GM21367 (cell line): ENCODE measurements at regions not wholly inside any gene's neighbourhood (a gene's known extent, or its start where the extent isn't known, plus 50 kb on each side); places are given as distances from the start of the nearest gene placed in this dataset.
"Not testable (repeated sequence)": the region's sequence is repeated elsewhere in the genome, so short reads cannot be mapped to it uniquely, and the experiment has no call there.

ENCODE experiments used
- ATAC-seq: cut with Tn5 transposase; IDR thresholded peaks from one replicate; pipeline ENCODE4 v1.9.1; 2021; ENCODE audit not compliant: unreplicated experiment

DNA sequence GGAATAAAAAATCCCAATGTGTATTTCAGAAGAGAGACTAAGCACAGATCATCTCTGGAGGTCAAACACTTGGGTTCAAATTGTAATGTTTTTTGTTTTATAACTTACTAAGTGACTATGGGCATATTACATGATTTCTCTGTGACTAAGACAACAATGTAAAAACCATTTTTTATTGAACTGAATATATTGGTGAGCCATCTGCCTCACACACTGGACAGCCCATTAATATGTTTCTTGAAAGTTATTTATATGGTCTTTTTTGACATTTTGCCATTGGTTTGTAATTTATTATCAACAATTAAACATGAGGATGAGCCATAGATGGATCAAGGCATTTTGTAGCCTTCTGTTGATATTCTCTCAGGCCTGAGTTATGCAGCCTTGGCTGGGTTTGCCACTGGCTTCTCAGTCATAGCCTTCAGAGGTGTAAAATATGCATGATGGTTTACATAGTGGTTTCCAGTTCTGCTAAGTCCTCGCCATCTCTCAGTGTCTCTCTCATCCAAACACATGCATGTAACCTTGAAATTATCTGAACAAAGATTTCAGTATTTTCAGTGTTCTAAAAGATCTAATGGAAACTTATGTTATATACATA, 997.2 kb downstream of the DIPK2A start:
- ATAC-seq = no peak

DNA sequence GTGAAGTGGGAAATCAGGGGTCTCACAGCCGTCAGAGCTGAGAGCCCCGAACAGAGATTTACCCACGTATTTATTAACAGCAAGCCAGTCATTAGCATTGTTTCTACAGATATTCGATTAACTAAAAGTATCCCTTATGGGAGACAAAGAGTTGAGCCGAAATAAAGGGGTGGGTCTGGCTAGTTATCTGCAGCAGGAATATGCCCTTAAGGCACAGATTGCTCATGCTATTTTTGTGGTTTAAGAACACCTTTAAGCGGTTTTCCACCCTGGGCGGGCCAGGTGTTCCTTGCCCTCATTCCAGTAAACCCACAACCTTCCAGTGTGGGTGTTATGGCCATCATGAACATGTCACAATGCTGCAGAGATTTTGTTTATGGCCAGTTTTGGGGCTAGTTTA, 1012.9 kb downstream of the DIPK2A start:
- not testable (repeated sequence) for ATAC-seq

DNA sequence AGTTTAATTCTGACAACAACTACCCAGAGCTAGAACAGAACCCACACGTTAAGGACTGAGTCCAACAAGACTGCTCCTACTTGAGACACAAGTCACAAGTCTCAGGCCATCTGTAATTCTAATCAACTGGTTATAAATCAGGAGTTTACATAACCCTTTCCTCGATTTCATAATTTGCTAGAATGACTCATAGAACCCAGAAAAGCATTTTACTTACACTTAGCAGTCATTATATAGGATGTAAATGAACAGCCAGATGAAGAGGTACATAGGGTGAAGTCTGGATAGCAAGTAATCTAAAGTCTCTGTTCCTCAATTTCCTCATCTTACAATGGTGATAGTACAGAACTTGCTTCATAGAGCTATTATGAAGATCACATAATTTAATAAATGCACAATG, 1018.2 kb downstream of the DIPK2A start:
- ATAC-seq = no peak

DNA sequence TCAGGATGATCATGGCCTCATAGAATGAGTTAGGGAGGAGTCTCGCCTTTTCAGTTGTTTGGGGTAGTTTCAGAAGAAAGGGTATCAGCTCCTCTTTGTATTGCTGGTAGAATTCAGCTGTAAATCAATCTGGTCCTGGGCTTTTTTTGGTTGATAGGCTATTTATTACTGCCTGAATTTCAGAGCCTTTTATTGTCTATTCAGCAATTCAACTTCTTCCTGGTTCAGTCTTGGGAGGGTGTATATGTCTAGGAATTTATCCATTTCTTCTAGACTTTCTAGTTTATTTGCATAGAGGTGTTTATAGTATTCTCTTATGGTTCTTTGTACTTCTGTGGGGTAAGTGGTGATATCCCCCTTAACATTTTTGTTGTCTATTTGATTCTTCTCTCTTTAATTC, 1024.2 kb downstream of the DIPK2A start:
- ATAC-seq = no peak

DNA sequence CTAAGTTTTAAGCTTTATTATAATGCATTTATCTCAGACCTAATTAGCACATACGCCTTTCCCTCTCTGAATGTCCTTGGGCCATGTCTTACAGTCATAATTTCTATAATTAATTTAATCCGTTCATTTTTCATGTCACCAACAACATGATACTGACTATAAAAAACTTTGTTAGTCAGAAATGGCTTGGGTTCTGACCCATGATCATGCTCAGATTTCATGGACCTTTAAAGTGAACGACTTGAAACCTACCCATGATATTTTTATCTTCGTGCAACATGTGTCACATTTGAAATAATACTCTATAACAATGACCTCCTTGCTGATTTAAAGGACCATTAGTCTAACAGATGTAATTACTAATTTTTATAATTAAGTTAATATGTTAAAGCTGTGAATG, 1033.8 kb downstream of the DIPK2A start:
- ATAC-seq = no peak

DNA sequence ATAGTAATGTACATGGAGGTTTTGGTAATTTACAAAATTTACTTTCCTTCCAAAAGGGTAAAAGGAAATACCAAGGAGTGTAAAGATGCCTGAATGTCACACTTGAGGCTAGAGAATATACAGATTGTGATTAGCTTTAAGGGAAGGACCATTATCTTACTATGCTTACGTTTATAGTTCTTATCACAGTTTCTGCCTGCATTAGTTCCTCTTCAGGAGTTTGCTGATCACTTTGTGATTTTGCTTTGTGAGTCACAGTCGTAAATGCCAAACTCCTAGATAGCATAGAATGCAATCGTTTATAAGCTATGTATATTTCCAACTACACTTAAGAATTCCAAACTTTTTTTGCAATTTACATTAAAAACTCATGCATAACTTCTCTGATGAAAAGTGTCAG, 1034.6 kb downstream of the DIPK2A start:
- no peak for ATAC-seq

DNA sequence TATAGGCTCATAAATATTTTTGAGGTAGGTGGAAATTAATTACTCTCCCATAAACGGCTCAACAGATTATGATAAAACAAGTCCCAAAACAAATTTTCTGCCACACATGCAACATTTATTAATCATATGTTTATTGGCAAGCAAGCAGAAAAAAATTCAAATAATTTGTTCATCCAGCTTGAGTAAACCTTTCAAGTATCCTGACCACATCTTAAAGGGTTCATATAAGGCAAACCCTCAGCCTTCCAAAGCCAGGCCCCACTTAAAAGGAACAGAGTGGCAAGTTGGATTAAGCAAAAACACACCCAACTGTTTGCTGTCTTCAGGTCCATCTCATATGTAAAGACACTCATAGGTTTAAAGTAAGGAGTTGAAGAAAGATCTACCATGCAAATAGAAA, 1042.3 kb downstream of the DIPK2A start:
- no peak for ATAC-seq

DNA sequence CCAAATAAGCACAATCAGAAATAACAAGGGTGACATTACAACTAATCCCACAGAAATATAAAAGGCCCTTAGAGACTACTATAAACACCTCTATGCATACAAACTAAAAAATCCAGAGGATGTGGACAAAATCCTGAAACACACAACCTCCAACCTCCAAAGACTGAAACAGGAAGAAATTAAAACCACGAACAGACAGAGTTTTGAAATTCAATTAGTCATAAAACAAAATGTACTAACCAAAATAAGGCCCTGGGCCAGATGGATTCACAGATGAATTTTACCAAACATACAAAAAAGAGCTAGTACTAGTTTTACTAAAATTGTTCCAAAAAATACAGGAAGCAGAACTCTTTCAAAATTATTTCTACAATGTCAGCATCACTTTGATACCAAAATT, 1043.6 kb downstream of the DIPK2A start:
- no peak for ATAC-seq

DNA sequence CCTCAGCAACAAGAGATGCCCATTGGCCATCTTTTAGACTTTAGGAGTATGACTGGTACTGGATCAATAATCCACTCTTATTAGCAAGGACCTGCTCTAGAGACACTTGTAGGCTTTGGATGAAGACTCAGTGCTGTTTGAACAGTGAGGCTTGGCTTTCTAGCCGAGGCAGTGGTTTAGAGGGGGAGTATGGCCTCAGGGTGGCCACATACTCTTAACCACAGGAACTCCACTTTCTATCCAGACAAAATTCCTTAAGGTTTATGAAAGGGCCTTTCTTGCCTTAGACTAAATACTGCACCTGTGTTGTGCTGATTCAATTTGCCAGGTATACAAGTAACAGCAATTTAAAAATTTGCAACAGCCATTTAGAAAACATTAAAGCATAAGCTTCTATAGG, 1046.3 kb downstream of the DIPK2A start:
- ATAC-seq = no peak

DNA sequence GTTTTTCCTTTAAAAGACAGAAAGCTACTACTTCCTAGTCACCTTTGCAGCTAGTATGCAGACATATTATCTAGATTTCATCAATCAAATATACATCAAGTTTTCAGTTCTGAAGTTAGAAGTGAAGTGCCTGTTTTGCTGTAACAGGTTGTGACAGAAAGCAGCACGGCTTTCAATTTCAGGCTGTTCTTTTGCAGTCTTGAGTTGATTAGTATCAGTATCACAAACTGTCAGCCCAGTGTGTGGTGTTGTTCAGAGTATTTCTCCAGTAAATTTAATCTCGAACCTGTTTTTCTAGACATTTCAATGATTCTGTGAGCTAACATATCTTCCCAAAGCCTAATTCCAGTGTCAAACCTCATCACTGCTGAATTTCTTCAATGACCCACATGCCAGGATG, 1050.8 kb downstream of the DIPK2A start:
- no peak for ATAC-seq

DNA sequence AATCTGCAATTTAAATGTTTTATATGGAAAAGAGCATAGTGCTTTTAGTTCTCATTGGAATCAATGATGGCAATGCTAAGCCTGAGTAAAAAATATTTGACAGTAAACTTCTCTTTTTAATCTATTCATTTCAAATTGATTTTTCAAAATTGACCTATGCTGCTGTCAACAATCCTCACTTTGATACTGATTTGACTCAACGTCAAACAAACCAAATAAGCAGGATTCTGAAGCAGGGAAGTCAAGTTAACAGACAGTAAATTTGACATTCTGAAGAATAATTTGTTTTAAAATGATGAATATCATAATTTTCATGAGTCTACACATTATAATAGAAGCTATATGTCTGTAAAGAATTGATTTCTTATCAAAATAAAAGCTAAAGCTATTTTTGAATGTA, 1053.1 kb downstream of the DIPK2A start:
- ATAC-seq = no peak

DNA sequence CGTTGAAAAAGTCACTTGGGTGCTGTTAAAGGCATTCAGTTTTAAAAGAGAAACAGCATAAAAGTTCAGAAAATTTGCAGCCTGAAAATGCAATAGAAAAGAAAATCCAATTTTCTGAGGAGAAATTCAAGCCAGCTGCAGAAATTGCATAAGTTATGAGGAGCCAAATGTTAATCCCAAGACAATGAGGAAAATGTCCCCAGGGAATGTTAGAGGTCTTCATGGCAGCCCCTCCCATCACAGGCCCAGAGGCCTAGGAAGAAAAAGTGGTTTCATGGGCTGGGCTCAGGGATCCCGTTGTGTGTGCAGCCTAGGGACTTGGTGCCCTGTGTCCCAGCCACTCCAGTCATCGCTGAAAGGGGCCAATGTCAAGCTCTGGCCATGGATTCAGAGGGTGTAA, 1055.6 kb downstream of the DIPK2A start:
- not testable (repeated sequence) for ATAC-seq

DNA sequence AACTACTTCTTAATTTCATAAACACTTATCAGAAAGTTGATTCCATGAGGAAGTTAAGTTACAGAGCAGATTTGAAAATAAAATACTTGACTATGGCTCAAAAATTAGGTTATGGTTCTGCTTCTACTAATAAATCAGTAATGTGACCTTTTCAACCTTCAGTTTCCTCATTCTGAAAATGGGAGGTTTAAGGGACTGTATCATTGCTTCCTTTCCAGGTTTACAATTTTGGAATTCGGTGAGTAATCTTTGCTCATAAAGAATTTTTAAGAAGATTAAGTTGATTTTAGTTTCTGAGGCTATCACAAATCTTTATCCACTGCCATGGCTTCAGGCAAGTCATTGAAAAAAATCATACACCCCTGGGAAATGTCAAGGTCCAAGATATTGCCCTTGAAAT, 1061.2 kb downstream of the DIPK2A start:
- ATAC-seq = no peak

DNA sequence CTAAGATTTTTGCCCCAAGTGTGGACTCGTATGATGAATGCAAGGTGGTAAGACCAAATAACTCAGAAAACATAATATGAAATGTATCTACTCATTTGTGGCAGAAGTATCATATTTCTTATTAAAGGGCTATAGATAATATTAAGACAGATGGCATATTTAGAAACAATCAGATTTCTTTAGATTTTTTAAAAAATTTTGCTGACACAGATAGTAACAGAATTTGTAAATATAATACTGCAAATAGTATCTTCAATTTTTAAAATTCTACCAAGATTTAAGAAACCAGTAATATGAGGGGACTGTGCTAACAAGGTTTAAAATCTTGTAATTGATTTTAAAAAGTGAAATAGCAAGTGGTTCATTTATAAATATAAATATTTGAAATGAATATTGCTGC, 1064.1 kb downstream of the DIPK2A start:
- ATAC-seq = no peak

DNA sequence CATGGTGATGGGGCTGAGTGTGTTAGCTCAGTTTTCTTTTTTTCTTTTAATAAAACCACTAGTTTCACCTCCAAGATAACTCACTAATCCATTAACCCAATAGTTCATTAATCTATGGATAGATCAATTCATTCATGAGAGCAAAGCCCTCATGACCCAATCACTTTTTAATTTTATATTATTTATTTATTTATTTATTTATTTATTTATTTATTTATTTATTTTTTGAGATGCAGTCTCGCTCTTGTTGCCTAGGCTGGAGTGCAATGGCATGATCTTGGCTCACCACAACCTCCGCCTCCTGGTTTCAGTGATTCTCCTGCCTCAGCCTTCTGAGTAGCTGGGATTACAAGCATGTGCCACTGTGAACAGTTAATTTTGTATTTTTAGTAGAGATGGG, 1082.4 kb downstream of the DIPK2A start:
- ATAC-seq = not testable (repeated sequence)

DNA sequence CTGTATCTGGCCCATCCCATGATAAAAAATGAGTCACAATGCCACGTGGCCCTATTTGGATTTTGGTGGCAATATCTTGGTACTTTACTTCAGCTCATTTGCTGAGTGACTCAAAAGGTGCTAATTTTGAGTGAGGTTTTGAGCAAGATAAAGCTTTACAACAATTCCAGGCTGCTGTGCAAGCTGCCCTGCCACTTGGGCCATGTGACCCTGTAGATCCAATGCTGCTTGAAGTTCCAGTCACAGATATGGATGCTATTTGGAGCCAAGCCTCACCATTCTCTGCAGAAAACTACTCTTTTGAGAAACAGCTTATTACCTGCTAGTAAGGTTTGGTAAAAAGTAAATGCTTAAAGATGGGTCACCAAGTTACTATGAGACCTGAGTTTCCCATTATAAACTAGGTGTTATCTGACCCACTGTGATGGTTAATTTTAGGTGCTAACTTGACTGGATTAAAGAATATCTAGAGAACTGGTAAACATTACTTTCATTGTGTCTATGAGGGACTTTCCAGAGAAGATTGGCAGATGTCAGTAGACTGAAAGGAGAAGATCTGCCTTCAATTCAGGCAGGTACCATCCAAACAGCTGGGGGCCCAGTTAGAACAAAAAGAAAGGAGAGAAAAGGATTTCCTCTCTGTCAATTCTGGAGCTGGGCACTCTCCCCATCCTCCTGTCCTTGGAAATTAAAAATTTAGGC, 1083.9 kb downstream of the DIPK2A start:
- no peak for ATAC-seq

DNA sequence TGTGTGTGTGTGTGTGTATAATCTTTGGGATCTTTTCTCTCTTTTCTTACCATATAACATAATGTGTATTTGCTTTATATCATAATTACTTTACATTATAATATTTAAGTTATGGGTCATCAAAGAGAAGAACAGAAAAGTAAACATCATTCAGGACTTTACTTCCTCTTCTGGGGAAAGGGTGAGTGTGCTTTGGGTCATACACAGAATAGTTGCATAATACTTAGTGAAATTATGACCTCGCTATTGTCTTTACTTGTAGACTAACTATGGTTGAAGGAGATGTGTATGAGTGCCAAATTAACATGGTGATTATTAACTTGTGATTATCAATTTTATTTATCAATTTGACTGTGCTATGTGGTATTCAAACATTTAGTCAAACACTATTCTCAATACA, 1086.9 kb downstream of the DIPK2A start:
- no peak for ATAC-seq

DNA sequence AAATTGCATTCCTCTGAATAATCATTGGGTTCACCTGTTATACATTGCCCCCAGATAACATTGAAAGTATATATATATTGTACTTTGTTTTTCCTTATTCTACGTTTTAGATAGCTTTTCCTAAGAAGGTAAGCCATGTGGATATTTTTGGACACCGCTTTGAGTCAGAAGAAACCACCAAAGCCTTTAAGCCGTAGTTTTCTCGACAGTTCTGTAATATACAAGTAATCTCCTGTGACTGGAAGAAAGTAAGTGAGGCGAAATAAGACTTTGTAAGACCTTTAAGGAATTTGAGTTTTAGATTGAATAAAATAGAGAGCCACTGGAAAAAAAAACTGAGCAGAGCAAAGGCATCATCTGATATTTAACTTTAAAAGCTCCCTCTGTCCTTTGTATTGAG, 1092.0 kb downstream of the DIPK2A start:
- no peak for ATAC-seq

DNA sequence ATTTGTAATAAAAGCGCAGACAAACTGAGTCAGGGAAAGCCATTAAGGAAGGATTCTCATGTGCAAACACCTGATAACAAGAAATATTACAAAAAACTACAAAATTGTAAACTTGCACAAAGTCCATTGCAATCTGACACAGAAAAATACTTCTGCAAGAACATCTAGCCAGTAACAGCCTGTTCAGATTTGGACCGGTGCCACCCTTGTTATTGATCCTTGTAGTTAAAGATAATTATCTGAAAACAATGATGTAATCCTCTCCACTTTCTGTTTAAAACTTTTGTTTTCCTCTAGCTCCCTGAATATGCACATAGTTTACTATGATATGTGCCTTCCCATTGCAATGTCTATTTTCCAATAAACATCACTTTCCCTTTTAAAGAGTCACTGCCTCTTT, 1090.2 kb downstream of the PLOD2 start:
- no peak for ATAC-seq

DNA sequence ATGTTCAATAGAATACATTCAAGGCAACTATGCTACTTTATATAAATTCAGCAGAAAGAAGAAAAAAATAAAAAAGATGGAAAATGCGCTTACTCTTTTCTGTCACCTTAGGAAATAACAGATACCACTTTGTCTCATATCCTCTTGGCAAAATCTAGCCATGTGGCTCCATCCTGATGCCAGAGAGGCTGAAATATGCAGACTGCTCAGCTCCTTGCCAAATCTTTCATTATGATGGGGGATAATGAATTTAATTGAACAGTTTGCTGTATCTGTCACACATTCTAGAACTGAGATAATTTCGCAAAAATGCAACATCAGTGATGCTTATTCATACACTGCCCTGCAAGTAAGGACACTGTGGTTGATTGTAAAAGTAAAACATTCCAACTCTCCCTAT, 1081.5 kb downstream of the PLOD2 start:
- ATAC-seq = no peak

DNA sequence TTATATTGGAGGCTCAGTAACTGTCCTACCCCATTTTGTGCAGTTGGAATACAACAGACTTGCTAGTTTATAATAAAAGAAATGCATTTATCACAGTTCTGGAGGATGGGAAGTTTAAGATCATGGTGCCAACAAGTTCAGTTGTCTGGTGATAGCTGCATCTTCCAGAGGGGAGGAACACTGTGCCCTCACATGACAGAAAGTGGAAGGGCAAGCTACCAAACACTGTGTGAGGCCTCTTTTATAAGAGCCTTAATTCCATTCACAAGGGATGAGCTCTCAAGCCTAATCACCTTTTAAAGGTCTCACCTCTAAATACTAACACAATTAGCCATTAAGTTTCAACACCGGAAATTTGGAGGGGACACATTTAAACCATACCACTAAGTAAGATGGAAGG, 1073.9 kb downstream of the PLOD2 start:
- ATAC-seq = no peak

DNA sequence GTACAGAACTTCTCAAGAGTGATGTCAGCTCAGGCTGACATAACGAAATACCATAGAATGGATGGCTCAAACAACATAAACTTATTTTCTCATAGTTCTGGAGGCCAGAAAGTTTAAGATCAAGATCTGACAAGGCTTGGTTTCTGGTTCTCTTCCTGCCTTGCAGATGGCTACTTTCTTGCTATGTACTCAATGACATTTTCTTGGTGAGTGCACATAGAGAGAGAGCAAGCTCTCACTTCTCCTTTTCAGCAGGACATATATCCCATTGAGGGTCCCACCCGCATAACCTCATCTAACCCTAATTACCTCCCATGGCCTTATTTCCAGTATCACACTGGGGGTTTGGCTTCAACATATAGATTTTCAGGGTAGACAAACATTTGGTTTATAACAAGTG, 1072.1 kb downstream of the PLOD2 start:
- ATAC-seq = peak; percentile 69

DNA sequence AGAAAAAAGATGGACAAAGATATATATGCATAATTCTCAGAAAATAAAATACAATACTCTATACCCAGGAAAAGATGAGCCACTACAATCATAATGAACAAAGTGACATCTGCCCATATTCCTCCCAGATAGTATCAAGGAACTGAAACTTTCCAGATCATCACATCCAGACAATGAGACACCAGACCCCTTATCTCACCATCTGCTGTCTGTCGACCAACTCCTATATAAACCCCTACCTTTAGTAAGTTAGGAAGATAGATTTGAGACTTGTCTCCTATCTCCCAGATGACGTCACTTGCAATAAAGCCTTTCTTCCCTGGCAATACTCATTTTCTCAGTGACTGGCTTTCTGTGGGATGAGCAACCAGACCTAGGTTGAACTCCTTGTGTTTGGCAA, 1071.6 kb downstream of the PLOD2 start:
- no peak for ATAC-seq
